ENCODE measurements at regions not wholly inside any gene's neighbourhood (a gene's known extent, or its start where the extent isn't known, plus 50 kb on each side); places are given as distances from the start of the nearest gene placed in this dataset.

DNA sequence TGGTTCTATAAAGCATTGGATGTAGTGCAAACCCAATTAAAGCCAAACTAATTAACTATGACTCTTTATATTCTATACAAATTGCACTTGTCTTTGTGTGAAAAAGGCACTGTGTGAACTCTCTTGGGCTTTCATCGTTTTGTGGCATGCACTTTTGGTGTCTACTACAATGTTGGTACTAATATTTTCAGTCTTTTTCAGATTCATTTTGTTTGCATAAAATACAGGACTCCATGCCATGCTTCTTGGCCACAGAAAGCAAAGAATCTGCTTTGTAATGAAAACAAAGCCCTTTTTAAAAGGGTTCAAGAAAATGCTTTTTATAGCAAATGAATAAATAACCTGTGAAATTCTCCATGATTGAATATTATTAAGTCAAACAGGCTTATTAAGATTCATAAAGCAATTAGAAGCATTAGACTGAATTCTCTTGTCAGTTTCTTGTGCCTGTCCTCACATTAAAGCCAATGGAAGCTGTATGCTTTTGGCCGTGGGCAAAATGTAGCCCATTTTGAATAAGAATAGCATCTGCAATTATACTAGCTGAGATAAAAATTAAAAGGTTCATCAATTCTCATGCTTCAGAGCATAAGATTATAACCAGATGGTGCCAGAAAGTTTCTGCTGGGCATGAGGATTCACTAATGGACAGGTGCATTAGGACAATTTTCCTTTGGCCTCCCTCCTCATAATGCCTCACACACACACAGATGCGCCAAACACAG lies 1665.2 kb downstream of the SUCLG1 start:
- no peak for DNase-seq (ENCODE audit: low spot score)
- TF ChIP-seq, protein P1, sequence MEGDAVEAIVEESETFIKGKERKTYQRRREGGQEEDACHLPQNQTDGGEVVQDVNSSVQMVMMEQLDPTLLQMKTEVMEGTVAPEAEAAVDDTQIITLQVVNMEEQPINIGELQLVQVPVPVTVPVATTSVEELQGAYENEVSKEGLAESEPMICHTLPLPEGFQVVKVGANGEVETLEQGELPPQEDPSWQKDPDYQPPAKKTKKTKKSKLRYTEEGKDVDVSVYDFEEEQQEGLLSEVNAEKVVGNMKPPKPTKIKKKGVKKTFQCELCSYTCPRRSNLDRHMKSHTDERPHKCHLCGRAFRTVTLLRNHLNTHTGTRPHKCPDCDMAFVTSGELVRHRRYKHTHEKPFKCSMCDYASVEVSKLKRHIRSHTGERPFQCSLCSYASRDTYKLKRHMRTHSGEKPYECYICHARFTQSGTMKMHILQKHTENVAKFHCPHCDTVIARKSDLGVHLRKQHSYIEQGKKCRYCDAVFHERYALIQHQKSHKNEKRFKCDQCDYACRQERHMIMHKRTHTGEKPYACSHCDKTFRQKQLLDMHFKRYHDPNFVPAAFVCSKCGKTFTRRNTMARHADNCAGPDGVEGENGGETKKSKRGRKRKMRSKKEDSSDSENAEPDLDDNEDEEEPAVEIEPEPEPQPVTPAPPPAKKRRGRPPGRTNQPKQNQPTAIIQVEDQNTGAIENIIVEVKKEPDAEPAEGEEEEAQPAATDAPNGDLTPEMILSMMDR (IDR thresholded peaks at IDR 0.05; ENCODE audit: extremely low read depth, insufficient read depth, missing control alignments) = no peak
- in situ Hi-C loops (cut with MboI; ENCODE audit: low pct_unique_long_range_greater_than_20kb, low sequenced_read_pairs, unreplicated experiment) = no loop called here

DNA sequence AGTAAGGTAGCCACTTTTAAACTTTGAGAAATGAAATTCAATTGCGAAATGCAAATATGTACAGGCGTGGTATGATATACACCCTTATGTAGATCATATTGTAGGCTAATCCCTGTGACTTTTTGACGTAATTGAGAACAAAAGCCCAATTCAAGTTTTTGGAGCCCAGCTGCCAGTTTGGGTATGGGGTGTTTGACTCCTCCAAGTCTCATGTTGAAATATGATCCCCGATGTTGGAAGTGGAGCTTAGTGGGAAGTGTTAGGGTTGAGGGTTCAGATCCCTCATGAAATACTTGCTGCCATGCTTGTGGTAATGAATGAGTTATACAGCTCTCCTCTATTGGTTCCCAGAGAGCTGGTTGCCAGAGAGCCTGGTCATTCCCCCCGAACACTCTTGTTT lies 1666.8 kb downstream of the SUCLG1 start:
- DNase-seq (ENCODE audit: low spot score) = no peak
- in situ Hi-C loops (cut with MboI; ENCODE audit: low pct_unique_long_range_greater_than_20kb, low sequenced_read_pairs, unreplicated experiment) = no loop called here
- TF ChIP-seq, protein P1 (IDR thresholded peaks at IDR 0.05; ENCODE audit: extremely low read depth, insufficient read depth, missing control alignments) = no peak

DNA sequence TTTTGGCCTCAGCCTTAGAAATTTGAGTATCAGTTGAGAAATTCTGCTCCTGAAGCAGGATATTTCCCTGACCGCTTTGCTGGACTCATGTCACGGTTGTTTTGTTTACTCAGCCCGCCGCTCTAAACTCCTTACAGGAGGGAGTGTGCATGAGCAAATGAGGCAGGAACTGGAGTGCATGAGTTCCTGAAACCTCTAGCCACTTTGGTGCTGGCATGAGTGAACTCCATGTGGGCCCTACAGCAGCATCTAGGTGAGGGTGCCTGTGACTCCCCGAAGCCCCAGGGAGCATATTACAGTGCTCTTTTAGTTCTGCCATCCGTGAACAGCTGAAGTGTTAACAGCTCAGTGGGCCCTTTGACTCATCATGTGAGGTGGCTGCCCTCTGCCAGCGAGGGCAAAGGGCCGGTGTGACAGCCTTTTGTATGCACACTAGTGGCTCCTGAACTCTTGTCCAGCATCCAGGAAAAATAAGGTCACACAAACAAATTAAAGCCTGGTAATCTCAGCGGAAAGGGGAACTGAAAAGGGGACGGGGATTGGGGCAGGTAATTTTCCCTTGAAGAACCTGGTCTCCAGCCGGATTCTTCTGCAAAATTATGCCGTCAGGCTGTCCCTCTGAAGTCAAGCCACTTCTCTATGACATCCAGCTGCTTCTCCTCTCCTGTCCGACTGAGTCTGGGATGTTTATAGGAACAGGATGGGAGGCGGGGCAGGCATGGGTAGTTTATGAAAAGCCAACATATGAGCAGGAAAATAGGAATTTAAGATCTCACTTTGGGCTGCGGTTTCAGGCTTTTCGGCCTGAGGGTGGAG lies 1668.7 kb downstream of the SUCLG1 start:
- TF ChIP-seq, protein P1 (IDR thresholded peaks at IDR 0.05; ENCODE audit: extremely low read depth, insufficient read depth, missing control alignments) = no peak

GRCh38 chr2:82789851-82790205 lies 1669.3 kb downstream of the SUCLG1 start:
- no peak for DNase-seq (ENCODE audit: low spot score)
- TF ChIP-seq, protein P1 (IDR thresholded peaks at IDR 0.05; ENCODE audit: extremely low read depth, insufficient read depth, missing control alignments) = no peak
- in situ Hi-C loops (cut with MboI; ENCODE audit: low pct_unique_long_range_greater_than_20kb, low sequenced_read_pairs, unreplicated experiment) = no loop called here

More for the DNA sequence above, 1668.7 kb downstream of the SUCLG1 start:
- in situ Hi-C loops (cut with MboI; ENCODE audit: low pct_unique_long_range_greater_than_20kb, low sequenced_read_pairs, unreplicated experiment) = no loop called here
- DNase-seq (ENCODE audit: low spot score) = no peak

DNA sequence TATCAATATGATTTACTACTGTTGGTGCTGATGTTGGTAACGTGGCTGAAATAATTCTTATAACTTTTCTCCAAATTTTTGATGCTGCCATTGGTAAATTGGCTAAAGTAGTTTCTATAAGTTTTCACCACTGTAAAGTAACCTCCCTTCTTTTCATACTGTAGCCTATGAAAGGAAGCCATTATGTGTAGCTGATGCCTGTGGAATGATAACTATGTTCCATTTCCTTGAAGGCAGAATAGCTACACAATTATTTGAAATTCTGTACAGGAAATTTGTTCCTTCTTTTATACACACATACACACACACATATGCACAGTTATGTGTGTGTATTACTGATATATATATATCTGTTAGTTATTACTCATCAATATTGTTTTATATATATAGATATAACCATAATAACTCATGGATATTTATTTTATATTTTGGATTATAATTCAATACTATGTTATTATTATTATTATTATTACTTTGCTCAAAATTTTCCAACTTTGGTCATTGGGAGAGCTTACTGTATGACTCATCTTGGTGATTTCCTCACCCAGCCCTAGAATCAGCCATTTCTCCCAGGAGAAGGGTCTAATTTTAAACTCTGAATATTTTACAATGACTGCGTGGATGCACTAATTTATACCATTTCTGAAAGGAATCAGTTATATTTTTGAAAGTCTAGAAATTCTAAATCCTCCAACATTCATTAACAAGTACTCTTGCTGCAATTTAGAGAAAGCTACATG lies 1677.7 kb downstream of the SUCLG1 start:
- DNase-seq (ENCODE audit: low spot score) = no peak
- in situ Hi-C loops (cut with MboI; ENCODE audit: low pct_unique_long_range_greater_than_20kb, low sequenced_read_pairs, unreplicated experiment) = no loop called here
- TF ChIP-seq, protein P1 (IDR thresholded peaks at IDR 0.05; ENCODE audit: extremely low read depth, insufficient read depth, missing control alignments) = no peak

DNA sequence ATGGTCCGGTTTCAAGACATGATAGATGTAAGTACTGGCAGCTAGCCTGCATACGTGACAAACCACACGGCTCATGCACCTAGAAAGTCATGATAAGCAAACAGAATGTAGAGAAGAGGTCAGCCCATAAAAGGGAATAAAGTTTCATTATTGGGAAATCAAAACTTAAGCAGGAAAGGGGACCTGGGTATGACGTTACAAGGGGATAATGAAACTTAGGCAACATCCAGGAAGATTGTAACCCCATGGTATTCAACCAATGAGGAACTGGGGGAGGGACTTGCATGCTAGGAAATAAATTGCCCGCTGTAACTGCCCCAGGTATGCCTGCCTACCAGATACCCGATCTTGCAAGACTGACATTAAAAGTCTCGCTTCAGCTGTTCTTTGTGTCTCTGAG lies 1679.0 kb downstream of the SUCLG1 start:
- TF ChIP-seq, protein P1 (IDR thresholded peaks at IDR 0.05; ENCODE audit: extremely low read depth, insufficient read depth, missing control alignments) = no peak
- no peak for DNase-seq (ENCODE audit: low spot score)
- in situ Hi-C loops (cut with MboI; ENCODE audit: low pct_unique_long_range_greater_than_20kb, low sequenced_read_pairs, unreplicated experiment) = no loop called here

Data from GM13977 (cell line).